ENCODE measurements at regions not wholly inside any gene's neighbourhood (a gene's known extent, or its start where the extent isn't known, plus 50 kb on each side); places are given as distances from the start of the nearest gene placed in this dataset.

GRCh38 chr1:80214888-80215540, 1208.5 kb upstream of the ADGRL4 start:
- Histone ChIP-seq H3K27ac (no peak overlapping the region), H3K36me3 (no peaks in the 10 kb centered on the region), H3K4me1 (no peaks in the 10 kb centered on the region), H3K9me3 (no peaks in the 10 kb centered on the region), H3K27me3 (no peaks in the 10 kb centered on the region), H3K4me3 (no peak overlapping the region)
- ATAC-seq (no peak), DNase-seq (no peak)
- TF ChIP-seq, protein P1, sequence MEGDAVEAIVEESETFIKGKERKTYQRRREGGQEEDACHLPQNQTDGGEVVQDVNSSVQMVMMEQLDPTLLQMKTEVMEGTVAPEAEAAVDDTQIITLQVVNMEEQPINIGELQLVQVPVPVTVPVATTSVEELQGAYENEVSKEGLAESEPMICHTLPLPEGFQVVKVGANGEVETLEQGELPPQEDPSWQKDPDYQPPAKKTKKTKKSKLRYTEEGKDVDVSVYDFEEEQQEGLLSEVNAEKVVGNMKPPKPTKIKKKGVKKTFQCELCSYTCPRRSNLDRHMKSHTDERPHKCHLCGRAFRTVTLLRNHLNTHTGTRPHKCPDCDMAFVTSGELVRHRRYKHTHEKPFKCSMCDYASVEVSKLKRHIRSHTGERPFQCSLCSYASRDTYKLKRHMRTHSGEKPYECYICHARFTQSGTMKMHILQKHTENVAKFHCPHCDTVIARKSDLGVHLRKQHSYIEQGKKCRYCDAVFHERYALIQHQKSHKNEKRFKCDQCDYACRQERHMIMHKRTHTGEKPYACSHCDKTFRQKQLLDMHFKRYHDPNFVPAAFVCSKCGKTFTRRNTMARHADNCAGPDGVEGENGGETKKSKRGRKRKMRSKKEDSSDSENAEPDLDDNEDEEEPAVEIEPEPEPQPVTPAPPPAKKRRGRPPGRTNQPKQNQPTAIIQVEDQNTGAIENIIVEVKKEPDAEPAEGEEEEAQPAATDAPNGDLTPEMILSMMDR (IDR thresholded peaks at IDR 0.05 in 4 of 5, conservative IDR thresholded peaks at IDR 0.05 in 1 of 5) = no peak
- TF ChIP-seq POLR2A (IDR thresholded peaks at IDR 0.05) = no peak
- in situ Hi-C loops (cut with MboI; ENCODE audit: low sequenced_read_pairs in 4 of 4) (no loop called here), intact Hi-C loops (cut with DNase I; ENCODE audit: low total_unique reads) (no loop called here)

DNA sequence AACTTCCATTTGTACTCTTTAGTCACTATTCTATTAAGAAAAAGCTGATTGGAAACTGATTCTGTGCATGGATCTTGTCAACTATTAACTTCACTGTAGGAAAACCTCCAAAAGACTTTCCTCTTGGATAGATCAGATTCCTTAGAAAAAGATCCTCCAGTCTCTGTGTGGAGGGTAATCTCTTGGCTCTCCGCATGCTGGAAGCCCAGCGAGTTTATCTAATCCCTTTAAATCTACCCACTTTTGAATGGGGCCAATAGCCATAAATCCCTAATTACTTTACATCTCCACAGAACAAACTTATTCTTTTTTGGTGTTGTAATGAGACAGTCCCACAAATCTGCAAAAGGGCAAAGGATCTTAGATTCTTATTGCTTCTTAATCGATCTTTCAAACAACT, 1206.4 kb upstream of the ADGRL4 start:
- H3K27me3 ChIP-seq = no peaks in the 10 kb centered on the region
- in situ Hi-C loops (cut with MboI; ENCODE audit: low sequenced_read_pairs in 4 of 4) = no loop called here
- intact Hi-C loops (cut with DNase I; ENCODE audit: low total_unique reads) = no loop called here
- no peak for DNase-seq
- H3K9me3 ChIP-seq = no peaks in the 10 kb centered on the region
- ATAC-seq = no peak
- no peak for TF ChIP-seq POLR2A (IDR thresholded peaks at IDR 0.05)
- TF ChIP-seq, protein P1 (IDR thresholded peaks at IDR 0.05 in 4 of 5, conservative IDR thresholded peaks at IDR 0.05 in 1 of 5) = no peak
- no peak overlapping the region for H3K27ac ChIP-seq
- no peaks in the 10 kb centered on the region for H3K36me3 ChIP-seq
- no peaks in the 10 kb centered on the region for H3K4me1 ChIP-seq
- H3K4me3 ChIP-seq = no peak overlapping the region

DNA sequence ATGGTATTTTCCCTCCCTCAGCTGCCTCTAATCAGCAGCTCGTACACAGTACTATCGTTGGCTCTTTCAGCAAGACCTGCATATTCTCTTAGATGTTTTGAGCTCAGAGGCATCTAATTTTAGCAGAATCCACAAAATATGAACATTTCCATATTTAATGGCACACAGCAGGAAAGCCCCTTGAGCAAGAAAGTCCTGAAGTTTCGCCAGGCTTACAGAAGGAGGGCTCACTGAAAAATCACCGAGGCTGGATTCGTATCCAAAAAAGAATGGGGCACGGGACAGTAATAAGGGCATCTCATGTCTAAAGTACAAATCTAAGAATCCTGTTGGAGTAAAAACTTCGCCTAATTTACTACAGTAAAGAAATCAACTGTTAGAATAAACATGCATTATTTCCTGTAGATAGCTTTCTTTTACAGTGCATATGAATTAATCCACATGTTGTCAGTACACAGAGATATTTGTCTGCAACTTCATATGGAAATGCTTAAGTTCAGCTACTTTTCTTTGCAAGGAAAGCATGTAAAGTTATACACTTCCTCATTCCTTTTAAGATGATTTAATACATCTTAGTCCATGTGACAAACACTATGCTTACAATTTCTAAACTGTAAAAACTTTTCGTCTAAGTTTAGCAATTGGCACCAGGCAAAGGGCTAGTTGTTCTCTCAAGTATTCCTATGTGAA, 1205.3 kb upstream of the ADGRL4 start:
- no peak overlapping the region for H3K4me3 ChIP-seq
- no peak overlapping the region for H3K27ac ChIP-seq
- DNase-seq (no peak), ATAC-seq (no peak)
- H3K4me1 ChIP-seq = no peaks in the 10 kb centered on the region
- no peaks in the 10 kb centered on the region for H3K36me3 ChIP-seq
- TF ChIP-seq POLR2A (IDR thresholded peaks at IDR 0.05) = no peak
- TF ChIP-seq, protein P1 (IDR thresholded peaks at IDR 0.05 in 4 of 5, conservative IDR thresholded peaks at IDR 0.05 in 1 of 5) = no peak
- no peaks in the 10 kb centered on the region for H3K27me3 ChIP-seq
- H3K9me3 ChIP-seq = no peaks in the 10 kb centered on the region
- in situ Hi-C loops (cut with MboI; ENCODE audit: low sequenced_read_pairs in 4 of 4) = no loop called here
- intact Hi-C loops (cut with DNase I; ENCODE audit: low total_unique reads) = no loop called here

DNA sequence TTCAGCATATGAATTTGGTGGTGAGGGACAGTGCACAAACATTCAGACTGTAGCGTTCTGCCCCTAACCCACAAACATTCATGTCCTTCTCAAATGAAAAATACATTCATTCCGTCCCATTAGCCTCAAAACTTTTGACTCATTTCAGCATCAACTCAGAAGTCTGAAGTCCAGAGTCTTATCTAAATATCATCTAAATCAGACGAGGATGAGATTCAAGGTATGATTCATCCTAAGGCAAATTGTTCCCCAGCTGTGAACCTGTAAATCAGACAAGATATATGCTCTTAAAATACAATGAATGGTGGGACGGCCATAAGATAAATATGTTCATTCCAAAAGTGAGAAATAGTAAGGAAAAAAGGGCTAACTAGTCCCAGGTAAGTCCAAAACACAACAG, 1195.6 kb upstream of the ADGRL4 start:
- Histone ChIP-seq H3K27ac (no peak overlapping the region), H3K4me3 (no peak overlapping the region), H3K9me3 (no peaks in the 10 kb centered on the region), H3K4me1 (no peaks in the 10 kb centered on the region), H3K36me3 (no peaks in the 10 kb centered on the region), H3K27me3 (no peaks in the 10 kb centered on the region)
- ATAC-seq (no peak), DNase-seq (no peak)
- TF ChIP-seq, protein P1 (IDR thresholded peaks at IDR 0.05 in 4 of 5, conservative IDR thresholded peaks at IDR 0.05 in 1 of 5) = no peak
- TF ChIP-seq POLR2A (IDR thresholded peaks at IDR 0.05) = no peak
- in situ Hi-C loops (cut with MboI; ENCODE audit: low sequenced_read_pairs in 4 of 4) (no loop called here), intact Hi-C loops (cut with DNase I; ENCODE audit: low total_unique reads) (no loop called here)
